Erythroblast (primary cell): ENCODE measurements at regions not wholly inside any gene's neighbourhood (a gene's known extent, or its start where the extent isn't known, plus 50 kb on each side); places are given as distances from the start of the nearest gene placed in this dataset.

ENCODE experiments used
- GATA1 ChIP-seq: IDR thresholded peaks from 2 replicates; pipeline ENCODE4 v1.6.1; 2011; ENCODE audit warnings: low read depth, mild to moderate bottlenecking, control low read depth, low read length, moderate library complexity
- POLR2A ChIP-seq: IDR thresholded peaks from 2 replicates; pipeline ENCODE4 v1.6.1; 2011; ENCODE audit warnings: mild to moderate bottlenecking, low read length

- no peak for TF ChIP-seq POLR2A
- no peak for TF ChIP-seq GATA1
These were observed 163.6 kb upstream of the PREP start for GRCh38 chr6:105566503-105566902.
